ENCODE measurements at regions not wholly inside any gene's neighbourhood (a gene's known extent, or its start where the extent isn't known, plus 50 kb on each side); places are given as distances from the start of the nearest gene placed in this dataset.

DNA sequence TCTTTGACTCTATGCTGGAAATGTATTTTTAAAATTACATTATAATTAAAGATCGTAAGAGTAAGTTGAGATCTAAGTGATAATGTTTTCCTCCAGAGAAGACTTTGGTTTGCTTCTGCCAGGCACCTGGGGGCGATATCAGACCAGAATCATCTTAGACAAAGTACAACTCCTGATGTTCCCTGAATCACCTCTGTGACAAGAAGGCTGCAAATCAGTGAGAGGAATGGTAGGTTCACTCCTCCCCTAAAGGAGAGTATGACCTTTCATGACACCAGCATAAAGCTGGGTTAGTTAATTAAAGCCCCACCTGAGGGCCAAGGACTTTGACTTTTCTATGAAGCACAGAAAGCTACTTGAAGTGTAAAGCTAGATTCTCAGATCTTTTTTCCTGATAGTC is 114.4 kb upstream of the DTNA start:
- DNase-seq, result no peak

DNA sequence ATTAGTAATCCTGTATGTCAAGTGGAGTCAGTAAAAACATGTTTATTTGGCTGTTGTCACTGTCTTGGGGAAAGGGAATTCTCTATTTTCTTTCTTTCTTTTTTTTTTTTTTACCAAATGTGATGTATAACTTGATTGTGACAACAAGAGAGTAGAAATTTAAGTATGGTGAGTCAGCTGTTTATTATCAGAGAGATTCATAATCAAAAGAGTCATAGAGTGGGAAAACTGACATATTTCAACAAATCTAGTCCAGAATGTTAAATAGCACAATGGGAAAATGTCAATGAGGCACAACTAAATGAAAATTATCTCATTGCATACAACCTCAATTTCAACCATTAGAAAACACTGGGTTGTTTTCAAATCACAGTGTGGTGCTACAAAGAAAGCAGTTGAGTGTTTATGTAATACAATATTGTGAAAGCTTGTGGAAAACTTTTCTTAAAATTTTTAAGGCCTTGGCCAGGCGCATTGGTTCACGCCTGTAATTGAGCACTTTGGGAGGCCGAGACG is 111.9 kb upstream of the DTNA start:
- DNase-seq, result no peak

DNA sequence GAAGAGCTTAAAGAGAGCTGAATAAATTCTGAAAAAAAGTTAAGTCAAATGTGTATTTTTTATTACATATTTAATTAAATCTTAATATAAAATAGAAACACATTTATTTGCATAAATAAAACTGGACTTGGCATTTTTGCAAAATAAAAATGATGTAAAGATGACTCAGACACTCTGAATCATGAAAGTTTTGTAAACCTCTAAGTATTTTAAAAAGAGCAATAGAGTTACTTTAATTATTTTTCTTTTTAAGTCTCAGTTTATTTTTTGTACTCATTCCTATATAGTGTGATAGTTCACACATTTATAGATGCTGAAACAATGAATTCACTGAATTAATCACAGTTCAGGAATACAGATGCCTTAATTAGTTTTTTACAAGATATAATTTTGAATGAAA is 109.9 kb upstream of the DTNA start:
- DNase-seq, result no peak

DNA sequence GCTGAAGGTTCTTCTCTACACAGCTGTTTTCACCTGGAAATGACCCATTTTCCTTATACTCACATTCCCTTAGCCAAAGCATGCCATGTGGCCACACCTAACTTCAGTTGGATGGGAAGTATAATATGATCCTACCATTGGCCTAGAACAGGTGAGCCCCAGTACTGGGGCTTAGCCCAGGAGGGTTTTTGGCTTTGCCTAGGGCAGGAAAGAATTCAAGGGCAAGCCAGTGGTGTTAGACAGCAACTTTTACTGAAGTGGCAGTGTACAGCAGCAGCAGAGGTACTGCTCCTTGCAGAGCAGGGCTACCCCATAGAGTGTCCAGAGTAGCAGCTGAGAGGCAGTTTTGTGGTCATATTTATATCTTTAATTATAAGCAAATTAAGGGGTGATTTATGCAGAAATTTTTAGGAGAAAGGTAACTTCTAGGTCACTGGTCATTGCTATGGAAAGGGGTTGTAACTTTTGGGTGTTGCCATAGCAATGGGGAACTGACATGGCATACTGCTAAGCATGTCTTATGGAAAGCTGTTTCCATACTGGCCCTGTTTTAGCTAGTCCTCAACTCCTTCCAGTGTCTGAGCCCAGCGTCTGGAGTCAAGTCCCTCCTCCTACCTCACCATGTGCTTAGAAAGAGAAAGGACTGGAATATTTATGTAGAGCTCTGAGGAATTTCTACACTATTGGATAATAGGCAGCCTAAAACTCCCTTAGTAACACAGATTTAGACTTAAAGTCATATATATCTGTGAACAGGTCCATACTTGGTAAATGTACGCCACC is 109.0 kb upstream of the DTNA start:
- no peak for DNase-seq

DNA sequence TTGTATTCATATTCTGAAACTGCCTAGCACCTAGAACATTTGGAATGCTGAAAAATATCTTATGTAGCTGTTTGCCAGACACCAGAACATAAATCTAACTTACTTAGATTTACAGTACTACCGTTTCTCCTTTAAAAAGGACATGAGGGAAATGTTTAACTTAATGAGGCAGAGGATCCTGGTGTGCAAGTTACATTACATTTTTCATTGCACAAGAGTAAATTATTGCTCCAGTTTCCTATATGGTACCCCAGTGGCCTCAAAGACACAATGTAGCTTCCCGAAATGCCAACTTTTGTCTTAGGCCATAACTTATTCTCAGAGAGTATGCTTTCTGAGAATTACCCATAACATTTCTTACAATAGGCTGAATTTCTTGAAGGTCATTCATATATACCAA is 105.5 kb upstream of the DTNA start:
- no peak for DNase-seq

DNA sequence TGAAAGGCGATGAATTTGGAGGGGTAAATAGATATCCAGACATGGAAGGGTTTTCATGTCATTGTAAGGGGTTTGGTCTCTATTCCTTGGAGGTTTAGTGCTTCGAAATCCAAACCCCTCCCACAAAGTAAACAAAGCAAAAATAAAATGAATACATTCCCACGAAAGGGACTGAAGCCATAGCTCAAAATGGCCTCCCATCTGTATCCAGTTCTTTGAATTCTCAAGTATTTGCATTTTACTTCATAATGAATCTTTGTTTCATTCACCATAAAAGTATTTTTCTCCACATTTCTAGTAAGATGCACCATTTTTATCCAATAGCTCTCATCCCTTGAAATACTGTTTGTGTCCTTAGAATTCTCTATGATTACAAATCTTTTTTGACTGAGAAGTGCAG is 103.2 kb upstream of the DTNA start:
- no peak for DNase-seq

DNA sequence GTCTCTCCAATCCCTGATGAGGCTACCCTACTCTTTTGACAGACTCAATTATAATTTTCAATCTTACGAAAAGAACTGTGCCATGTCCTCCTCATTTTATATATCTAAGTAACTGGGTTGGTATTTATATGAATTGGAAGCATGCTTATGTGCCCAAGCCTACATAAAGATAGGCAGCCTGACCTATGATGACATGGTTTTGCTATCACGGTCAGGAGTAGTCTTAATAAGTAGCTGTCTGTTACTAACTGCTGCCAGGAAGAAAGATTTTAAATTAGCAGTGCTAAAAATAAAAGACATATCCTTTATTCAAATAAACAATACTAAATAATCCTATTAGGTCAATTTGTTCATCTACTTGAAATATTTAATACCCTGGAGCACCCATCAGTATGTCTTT is 102.0 kb upstream of the DTNA start:
- no peak for DNase-seq

DNA sequence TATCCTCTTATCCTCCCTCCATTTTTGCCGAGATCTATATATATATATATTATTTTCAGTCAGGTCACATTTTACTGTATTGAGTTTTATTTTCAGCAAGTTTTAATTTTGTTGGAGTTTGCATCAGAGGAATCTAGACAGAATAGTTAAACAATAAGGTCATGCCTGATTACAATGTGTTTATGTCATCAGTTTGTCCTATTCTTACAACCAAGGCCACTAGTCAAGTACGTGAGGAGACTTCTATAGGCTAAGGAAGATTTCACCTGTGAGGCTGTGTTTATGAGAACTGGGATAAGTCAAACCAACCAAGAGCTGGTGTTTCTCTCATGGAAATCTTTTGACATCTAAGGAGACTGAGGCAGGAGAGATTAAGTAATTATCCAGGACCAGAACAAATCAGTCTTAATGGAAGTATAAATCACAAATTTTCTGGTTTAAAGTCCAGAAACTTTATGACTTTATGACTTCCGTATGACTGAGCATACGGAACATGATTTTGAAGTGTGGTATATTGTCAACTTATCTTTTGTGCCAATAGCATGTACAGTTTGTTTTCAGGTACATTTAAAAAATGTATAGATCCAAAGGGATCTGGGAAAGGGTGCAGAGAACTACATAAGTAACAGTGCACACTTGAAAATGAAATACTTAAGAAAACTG is 100.0 kb upstream of the DTNA start:
- no peak for DNase-seq

DNA sequence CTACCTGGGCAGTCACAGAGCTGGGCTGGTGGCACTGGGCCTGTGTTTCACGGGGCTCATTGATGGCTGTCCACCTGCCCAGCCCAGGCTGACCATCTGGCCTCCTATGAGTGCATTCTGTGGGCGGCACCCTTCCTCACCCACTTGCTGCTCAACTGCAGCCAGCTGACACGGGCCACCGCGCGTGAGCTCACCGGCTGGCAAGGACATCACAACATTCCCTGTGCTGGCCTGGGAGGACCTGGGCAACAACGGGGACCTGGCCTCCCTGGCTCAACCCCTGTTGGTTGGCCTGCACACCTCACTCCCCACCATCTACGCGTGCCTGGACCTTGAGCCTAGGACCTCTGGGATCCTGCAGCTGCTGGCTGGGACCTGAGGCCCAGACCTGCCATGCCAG is 98.2 kb upstream of the DTNA start:
- no peak for DNase-seq

DNA sequence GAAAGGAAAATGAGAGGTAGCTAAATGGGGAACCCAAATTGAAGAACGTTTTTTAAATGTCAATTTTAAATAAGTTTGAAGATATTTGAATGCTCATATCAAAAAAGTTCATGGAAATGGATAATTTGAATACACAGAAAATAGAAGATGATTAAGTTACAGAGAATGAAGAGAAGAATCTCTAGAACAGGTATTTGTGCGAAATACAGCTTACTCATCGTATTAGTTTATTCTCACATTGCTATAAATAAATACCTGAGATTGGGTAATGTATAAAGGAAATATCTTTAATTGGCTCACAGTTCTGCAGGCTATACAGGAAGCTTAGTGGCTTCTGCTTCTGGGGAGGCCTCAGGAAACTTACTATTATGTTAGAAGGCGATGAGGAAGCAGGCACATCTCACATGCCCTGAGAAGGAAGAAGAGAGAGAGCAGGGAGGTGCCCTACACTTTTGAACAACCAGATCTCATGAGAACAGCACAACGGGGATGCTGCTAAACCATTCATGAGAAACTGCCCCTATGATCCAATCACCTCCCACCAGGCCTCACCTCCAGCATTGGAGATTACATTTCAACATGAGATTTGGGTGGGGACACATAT is 89.7 kb upstream of the DTNA start:
- DNase-seq, result no peak

DNA sequence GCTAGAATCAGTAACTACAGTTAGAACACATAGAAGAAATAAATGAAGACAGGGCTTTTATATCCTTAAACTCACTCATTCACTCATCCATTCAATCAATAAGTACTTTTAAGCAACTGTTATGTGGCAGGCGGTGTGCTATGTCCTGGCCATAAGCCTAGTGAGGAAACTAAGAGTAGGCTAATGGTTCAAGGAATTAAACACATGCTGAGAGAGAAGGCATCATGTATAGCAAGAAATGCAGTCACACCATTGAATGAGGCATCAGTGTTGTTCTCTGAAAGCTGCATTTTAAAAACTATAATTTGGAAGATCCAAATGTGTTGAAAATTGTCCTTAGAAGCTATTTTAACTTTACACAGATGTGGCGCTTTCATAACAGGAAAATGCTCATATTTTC is 86.5 kb upstream of the DTNA start:
- no peak for DNase-seq

DNA sequence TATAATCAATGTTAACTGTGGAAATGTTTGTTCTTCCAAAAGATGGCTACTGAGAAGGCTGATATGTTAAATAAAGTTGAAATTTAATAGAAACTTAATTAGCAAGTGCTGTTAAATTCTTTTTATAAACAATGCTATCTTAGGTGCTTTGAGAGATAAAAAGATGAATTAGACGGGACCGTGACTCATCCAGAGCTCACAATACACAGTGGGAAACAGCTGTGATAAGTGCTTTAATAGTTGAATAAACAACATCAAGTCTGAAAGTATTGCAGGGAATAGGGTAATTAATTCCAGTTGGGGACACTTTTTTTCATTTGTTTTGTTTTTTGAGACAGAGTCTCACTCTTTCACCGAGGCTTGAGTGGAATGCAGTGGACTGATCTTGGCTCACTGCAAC is 85.5 kb upstream of the DTNA start:
- DNase-seq, result no peak

DNA sequence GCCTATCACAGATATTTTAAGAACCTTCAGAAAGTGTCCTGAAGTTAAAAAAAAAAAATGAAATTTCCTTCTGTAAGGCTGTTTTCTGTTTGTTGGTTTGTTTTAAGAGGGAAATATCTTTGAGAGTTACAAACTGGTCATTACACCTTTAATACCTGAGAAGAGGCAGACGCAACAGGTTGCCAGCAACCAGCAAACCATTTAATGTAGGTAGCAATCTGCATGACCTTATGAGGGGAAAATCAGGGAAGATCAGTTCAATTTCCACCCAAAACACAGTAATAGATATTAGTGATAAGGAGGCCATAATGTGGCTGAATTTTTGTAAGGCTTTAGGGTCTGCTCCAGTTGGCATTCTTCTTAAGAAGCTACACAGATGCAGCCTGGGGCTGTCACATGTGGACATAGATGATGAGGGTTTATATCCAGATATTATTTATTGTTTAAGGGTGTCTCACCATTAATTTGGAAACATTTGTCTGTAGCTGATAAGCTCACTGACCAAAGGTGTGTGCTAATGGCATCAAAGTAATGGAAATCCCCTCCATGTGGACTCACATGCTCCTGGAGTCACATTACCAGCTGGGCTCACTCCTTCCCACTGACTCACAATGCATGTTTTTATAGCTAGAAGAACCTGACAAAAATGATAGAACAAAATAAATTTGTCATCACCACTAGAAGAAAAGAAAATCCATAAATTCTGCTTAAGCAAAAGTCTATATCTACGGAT is 83.5 kb upstream of the DTNA start:
- DNase-seq, result no peak

DNA sequence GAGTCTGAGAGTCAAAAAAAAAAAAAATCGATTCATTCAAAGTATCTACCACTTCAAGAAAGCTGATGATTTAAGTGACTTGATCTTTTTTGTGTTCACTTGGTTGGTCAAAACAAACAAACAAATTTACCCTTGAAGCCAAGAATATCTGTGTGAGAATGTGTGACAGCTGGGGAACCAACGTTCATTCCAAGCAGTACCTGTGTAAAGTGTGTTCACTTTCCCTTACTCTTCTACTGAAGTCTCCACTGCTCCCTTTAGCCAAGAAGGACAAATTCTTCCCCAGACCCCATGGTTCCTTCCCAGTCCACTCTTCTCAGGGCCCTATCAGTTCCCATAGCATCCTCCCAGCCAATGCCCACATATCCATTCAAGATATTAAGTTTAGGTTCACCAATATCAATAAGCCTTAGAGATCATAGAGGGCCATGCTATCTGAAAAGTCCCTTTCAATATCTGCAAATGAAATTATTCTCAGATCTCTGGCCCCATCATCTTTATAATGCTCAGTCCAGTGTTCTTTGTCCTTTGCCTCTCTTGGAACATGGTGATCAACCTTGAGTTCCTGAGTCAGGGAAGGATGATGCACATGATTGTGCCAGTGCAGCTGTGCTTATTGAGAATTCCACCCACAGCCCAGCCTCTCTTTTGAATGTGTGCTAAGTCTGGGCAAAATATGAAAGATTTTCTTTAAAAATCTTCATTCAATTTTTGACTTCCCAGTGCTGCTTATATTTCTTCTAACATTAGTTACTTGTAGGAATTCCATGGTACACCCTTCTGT is 82.8 kb upstream of the DTNA start:
- DNase-seq, result no peak

DNA sequence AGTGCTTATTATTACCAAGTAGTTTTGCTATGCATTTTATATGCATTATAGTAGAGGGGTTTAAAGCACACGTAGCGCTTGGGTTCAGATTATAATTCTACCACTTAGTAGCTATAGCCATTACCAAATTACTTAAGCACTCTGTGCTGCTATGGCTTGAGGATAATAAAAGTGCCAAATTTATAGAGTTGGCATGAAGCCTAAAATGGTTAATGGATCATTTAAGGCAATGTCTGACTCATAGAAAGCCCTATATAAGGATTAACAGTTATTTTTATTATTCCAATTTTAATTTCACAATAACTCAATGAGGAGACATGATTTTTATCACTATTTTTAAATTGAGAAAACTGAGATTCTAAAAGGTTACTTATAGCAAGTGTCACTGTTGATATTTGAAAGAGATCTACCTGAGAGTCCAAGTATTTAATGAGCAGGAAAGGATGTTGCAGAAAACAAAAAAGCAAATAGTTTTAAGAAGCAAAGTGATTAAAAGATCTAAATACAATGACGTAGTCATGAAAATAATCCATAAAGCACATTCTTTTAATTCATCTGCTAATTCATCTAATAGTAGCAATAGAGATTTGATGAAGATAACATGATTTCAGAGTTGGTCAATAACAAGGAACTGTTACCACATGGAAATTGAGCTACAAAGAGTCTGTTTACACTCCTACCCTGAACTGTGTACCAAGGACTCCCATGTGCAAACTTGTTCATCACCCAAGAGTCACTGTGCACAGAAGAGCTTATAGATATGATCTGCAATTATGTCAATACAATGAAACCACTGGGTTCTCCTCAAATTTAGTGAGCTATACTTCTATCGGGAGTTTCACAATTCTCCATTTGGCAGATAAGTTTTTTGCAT is 78.8 kb upstream of the DTNA start:
- DNase-seq, result no peak

DNA sequence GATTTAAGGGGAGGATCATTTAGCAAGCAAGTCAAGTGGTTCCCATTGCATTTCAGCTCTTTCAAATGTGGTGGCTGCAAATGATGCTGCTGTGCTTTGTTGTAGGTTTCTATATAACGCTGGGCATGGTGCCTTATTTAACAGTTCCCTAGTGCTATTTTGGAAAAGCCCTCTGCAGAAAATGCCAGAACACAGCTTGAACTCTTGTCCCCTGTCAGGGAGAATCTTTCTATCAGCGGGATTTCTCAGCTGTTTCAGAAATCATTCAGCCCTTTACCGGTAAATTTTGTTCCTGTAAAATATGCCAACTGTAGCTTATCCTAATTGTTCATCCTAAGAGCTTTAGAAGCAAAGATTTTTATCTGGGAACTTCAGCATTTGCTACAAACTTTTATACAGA is 77.8 kb upstream of the DTNA start:
- no peak for DNase-seq

DNA sequence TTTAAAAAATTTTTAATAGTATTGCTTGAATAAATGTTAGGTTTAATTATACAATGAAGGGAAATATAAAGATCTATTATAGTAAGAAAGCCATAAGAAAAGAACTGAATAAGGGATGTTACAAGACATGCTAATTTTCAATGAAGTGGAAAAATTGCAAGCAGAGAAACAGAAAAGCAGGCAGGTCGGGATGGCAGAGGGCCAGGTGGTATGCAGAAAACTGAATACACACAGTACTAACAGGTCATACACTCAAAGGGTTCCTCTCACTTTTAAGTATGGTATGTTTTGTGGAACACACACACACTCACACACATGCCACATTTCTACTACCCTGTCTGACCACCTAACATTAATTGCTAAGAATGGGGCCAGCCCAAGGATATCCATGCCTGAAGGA is 76.7 kb upstream of the DTNA start:
- no peak for DNase-seq

DNA sequence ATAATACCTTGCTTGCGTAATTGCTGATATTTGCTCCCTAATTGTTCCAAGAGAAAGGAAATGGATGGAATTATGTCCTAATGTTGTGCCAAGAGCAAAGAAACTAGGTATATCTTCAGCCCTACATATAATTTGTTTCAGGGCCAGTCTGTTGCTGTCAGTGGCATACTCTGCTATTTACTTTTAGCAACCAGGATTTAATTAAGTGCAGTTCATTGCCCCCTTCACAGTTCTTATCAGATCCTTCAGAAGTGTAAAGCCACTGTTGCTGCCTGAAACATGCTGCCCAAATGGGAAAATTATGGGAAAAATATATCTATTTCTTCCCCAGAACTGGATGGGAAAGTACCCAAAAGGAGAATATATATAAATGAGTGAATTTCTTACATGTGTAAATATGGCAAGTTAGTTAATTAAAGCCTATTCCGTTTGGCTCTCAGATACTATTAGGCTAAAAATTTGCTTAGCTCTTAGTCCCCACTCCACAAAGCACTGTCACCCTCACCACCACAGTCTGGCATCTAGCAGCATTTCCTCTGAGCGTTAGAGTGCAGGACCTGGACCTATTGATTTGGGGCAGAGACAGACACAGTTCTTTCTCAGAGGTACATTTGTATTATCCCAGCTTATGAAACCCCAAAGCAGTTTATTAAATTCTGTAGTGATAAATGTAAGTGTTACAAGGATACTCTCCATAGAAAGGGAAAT is 72.8 kb upstream of the DTNA start:
- no peak for DNase-seq

DNA sequence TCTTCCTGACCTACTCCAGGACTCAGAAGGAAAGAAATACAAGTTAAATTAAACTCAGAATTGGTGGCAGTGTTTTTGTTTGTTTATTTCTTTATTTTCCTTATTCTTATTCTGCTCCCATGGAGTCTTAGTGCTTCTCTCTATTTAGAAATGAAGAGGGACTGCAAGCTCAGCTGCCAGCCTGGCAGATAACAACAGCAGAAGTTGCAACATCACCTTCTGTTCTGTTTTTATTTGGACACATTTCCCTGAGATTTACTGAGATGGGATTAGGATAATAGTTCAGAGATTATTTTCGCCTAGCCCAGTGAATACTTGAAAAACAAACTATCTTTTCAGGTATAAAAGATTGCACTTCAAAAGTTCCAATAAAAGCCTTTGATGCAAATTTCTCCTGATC is 70.4 kb upstream of the DTNA start:
- no peak for DNase-seq

DNA sequence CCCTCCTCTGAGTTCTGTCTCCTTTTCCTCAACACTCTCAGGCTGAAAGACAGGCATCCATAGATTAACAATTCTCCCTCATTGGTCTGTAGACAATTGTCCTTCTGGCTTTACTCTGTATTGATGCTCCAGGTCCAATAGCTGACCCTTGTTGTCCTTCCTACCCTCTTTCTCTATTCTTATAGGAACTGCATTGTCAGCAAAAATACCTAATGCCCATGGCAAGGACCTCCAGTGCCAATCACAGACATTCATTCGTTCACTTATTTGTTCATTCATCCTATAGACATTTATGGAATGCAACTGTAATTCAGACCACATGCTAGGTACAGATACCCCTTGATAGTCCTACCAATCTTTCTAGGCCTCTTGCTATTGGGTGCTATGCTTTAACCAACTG is 69.8 kb upstream of the DTNA start:
- DNase-seq, result no peak

DNA sequence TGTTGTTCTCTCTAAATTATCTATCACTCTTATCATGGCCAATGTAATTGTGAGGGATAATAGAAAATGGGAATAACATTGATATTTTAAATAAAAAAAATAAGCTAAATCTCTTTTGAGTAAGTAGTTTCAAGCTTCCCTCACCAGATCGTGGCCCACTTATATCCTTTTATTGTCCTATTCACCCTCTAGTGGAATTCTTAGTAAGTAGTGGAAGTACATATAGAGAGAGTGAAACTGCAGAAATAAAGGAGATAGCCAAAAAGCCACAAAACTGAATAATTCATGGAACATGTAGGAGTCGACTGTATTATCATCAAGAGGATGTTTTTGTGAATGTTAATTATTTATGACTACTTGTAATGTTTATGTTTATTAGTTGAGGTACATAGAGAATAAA is 66.1 kb upstream of the DTNA start:
- no peak for DNase-seq

All from hindlimb muscle (tissue), 1 donor.